T-helper 2 cell treated with Interferon-gamma antibody and Interleukin-4, amounts not matched to agents 5 μg/mL and 100 μg/mL, for 36 hours (primary cell): ENCODE measurements at regions not wholly inside any gene's neighbourhood (a gene's known extent, or its start where the extent isn't known, plus 50 kb on each side); places are given as distances from the start of the nearest gene placed in this dataset.
"Not testable (repeated sequence)": the region's sequence is repeated elsewhere in the genome, so short reads cannot be mapped to it uniquely, and the experiment has no call there.

Experiments used
- DNase-seq: peaks from one replicate; pipeline ENCODE4 v3.0.0; 2021; ENCODE audit warnings: low spot score
- H3K27ac Mint-ChIP-seq: one replicate; pipeline ENCODE4 v1.8.0; 2021; ENCODE audit warnings: mild to moderate bottlenecking, mixed read lengths
- H3K27me3 Mint-ChIP-seq: one replicate; pipeline ENCODE4 v1.8.0; 2021; ENCODE audit warnings: low read depth, mixed read lengths
- H3K36me3 Mint-ChIP-seq: one replicate; pipeline ENCODE4 v1.8.0; 2021; ENCODE audit warnings: low read depth, mixed read lengths
- H3K4me1 Mint-ChIP-seq: one replicate; pipeline ENCODE4 v1.8.0; 2021; ENCODE audit warnings: low read depth, mixed read lengths
- H3K4me3 Mint-ChIP-seq: one replicate; pipeline ENCODE4 v1.8.0; 2022; ENCODE audit warnings: mild to moderate bottlenecking, moderate library complexity, mixed read lengths
- H3K9me3 Mint-ChIP-seq: one replicate; pipeline ENCODE4 v1.8.0; 2021; ENCODE audit warnings: mixed read lengths

- H3K27ac Mint-ChIP-seq, DNase-seq, H3K27me3 Mint-ChIP-seq, H3K4me1 Mint-ChIP-seq, H3K36me3 Mint-ChIP-seq, H3K4me3 Mint-ChIP-seq: not testable (repeated sequence)
- peaks cover 40% of the 10 kb centered on the region for H3K9me3 Mint-ChIP-seq
Observed at GRCh38 chr2:76697439-76697838, 824.7 kb downstream of the LRRTM4 start.

- H3K4me3 Mint-ChIP-seq: no peak overlapping the region
- no peak for DNase-seq
- H3K36me3 Mint-ChIP-seq: no peaks in the 10 kb centered on the region
- no peak overlapping the region for H3K27ac Mint-ChIP-seq
- H3K9me3 Mint-ChIP-seq: peaks cover 36% of the 10 kb centered on the region
- H3K4me1 Mint-ChIP-seq: no peaks in the 10 kb centered on the region
- H3K27me3 Mint-ChIP-seq: no peaks in the 10 kb centered on the region
Observed at GRCh38 chr2:76692908-76693307, 829.3 kb downstream of the LRRTM4 start.

GRCh38 chr2:76688732-76689131 lies 833.4 kb downstream of the LRRTM4 start:
- H3K4me1 Mint-ChIP-seq: no peaks in the 10 kb centered on the region
- no peaks in the 10 kb centered on the region for H3K27me3 Mint-ChIP-seq
- H3K9me3 Mint-ChIP-seq: peaks cover 35% of the 10 kb centered on the region
- H3K4me3 Mint-ChIP-seq: no peak overlapping the region
- no peak overlapping the region for H3K27ac Mint-ChIP-seq
- H3K36me3 Mint-ChIP-seq: no peaks in the 10 kb centered on the region
- no peak for DNase-seq

GRCh38 chr2:76687923-76688322 lies 834.3 kb downstream of the LRRTM4 start:
- no peak for DNase-seq
- Mint-ChIP-seq H3K27me3 (no peaks in the 10 kb centered on the region), H3K36me3 (no peaks in the 10 kb centered on the region), H3K4me3 (no peak overlapping the region), H3K9me3 (peaks cover 34% of the 10 kb centered on the region), H3K27ac (no peak overlapping the region), H3K4me1 (no peaks in the 10 kb centered on the region)

- H3K4me1 Mint-ChIP-seq: no peaks in the 10 kb centered on the region
- no peak overlapping the region for H3K4me3 Mint-ChIP-seq
- no peaks in the 10 kb centered on the region for H3K27me3 Mint-ChIP-seq
- H3K27ac Mint-ChIP-seq: no peak overlapping the region
- H3K36me3 Mint-ChIP-seq: no peaks in the 10 kb centered on the region
- no peak for DNase-seq
- H3K9me3 Mint-ChIP-seq: peaks cover 33% of the 10 kb centered on the region
Observed at GRCh38 chr2:76684756-76685155, 837.4 kb downstream of the LRRTM4 start.

- DNase-seq: no peak
- Mint-ChIP-seq H3K4me3 (no peak overlapping the region), H3K9me3 (peaks cover 14% of the 10 kb centered on the region), H3K36me3 (no peaks in the 10 kb centered on the region), H3K27me3 (no peaks in the 10 kb centered on the region), H3K4me1 (no peaks in the 10 kb centered on the region), H3K27ac (no peak overlapping the region)
Observed at GRCh38 chr2:76679025-76679396, 843.2 kb downstream of the LRRTM4 start.

GRCh38 chr2:76678383-76679024 lies 843.7 kb downstream of the LRRTM4 start:
- no peak overlapping the region for H3K27ac Mint-ChIP-seq

GRCh38 chr2:76675212-76675611 lies 847.0 kb downstream of the LRRTM4 start:
- no peak for DNase-seq
- no peak overlapping the region for H3K4me3 Mint-ChIP-seq
- H3K4me1 Mint-ChIP-seq: no peaks in the 10 kb centered on the region
- H3K9me3 Mint-ChIP-seq: peaks cover 4% of the 10 kb centered on the region
- no peak overlapping the region for H3K27ac Mint-ChIP-seq
- no peaks in the 10 kb centered on the region for H3K27me3 Mint-ChIP-seq
- H3K36me3 Mint-ChIP-seq: no peaks in the 10 kb centered on the region

More at GRCh38 chr2:76678383-76679024, 843.7 kb downstream of the LRRTM4 start:
- H3K4me3 Mint-ChIP-seq: no peak overlapping the region
- no peaks in the 10 kb centered on the region for H3K27me3 Mint-ChIP-seq
- no peaks in the 10 kb centered on the region for H3K36me3 Mint-ChIP-seq
- H3K9me3 Mint-ChIP-seq: peaks cover 14% of the 10 kb centered on the region
- no peak for DNase-seq
- no peaks in the 10 kb centered on the region for H3K4me1 Mint-ChIP-seq

- Mint-ChIP-seq H3K36me3 (no peaks in the 10 kb centered on the region), H3K4me3 (no peak overlapping the region), H3K9me3 (peaks cover 4% of the 10 kb centered on the region), H3K27ac (no peak overlapping the region), H3K27me3 (no peaks in the 10 kb centered on the region), H3K4me1 (no peaks in the 10 kb centered on the region)
- no peak for DNase-seq
Observed at GRCh38 chr2:76672798-76673197, 849.4 kb downstream of the LRRTM4 start.

GRCh38 chr2:76669966-76670465 lies 852.2 kb downstream of the LRRTM4 start:
- Mint-ChIP-seq H3K27me3 (no peaks in the 10 kb centered on the region), H3K4me3 (no peak overlapping the region), H3K4me1 (no peaks in the 10 kb centered on the region), H3K9me3 (peaks cover under 1% of the 10 kb centered on the region), H3K36me3 (no peaks in the 10 kb centered on the region), H3K27ac (no peak overlapping the region)
- DNase-seq: no peak

- no peaks in the 10 kb centered on the region for H3K36me3 Mint-ChIP-seq
- H3K9me3 Mint-ChIP-seq: peaks cover 9% of the 10 kb centered on the region
- no peaks in the 10 kb centered on the region for H3K4me1 Mint-ChIP-seq
- no peaks in the 10 kb centered on the region for H3K27me3 Mint-ChIP-seq
- DNase-seq: no peak
- no peak overlapping the region for H3K4me3 Mint-ChIP-seq
- no peak overlapping the region for H3K27ac Mint-ChIP-seq
Observed at GRCh38 chr2:76668279-76668678, 853.9 kb downstream of the LRRTM4 start.

GRCh38 chr2:76667821-76668271 lies 854.3 kb downstream of the LRRTM4 start:
- peaks cover 9% of the 10 kb centered on the region for H3K9me3 Mint-ChIP-seq
- no peaks in the 10 kb centered on the region for H3K4me1 Mint-ChIP-seq
- no peaks in the 10 kb centered on the region for H3K36me3 Mint-ChIP-seq
- no peaks in the 10 kb centered on the region for H3K27me3 Mint-ChIP-seq
- no peak overlapping the region for H3K4me3 Mint-ChIP-seq
- H3K27ac Mint-ChIP-seq: no peak overlapping the region
- DNase-seq: no peak

- no peak for DNase-seq
- no peak overlapping the region for H3K4me3 Mint-ChIP-seq
- peaks cover 24% of the 10 kb centered on the region for H3K9me3 Mint-ChIP-seq
- H3K36me3 Mint-ChIP-seq: no peaks in the 10 kb centered on the region
- H3K27ac Mint-ChIP-seq: no peak overlapping the region
- no peaks in the 10 kb centered on the region for H3K27me3 Mint-ChIP-seq
- H3K4me1 Mint-ChIP-seq: no peaks in the 10 kb centered on the region
Observed at GRCh38 chr2:76642129-76642528, 880.0 kb downstream of the LRRTM4 start.

GRCh38 chr2:76641506-76641905 lies 880.7 kb downstream of the LRRTM4 start:
- Mint-ChIP-seq H3K27me3 (no peaks in the 10 kb centered on the region), H3K36me3 (no peaks in the 10 kb centered on the region), H3K27ac (no peak overlapping the region), H3K9me3 (peaks cover 24% of the 10 kb centered on the region), H3K4me1 (no peaks in the 10 kb centered on the region), H3K4me3 (no peak overlapping the region)
- no peak for DNase-seq

GRCh38 chr2:76640905-76641304 lies 881.3 kb downstream of the LRRTM4 start:
- Mint-ChIP-seq H3K4me1 (no peaks in the 10 kb centered on the region), H3K27me3 (no peaks in the 10 kb centered on the region)
- no peak for DNase-seq

More at GRCh38 chr2:76640905-76641304, 881.3 kb downstream of the LRRTM4 start:
- Mint-ChIP-seq H3K36me3 (no peaks in the 10 kb centered on the region), H3K27ac (no peak overlapping the region), H3K4me3 (no peak overlapping the region), H3K9me3 (peaks cover 21% of the 10 kb centered on the region)
